GM06990 (cell line): ENCODE measurements at regions not wholly inside any gene's neighbourhood (a gene's known extent, or its start where the extent isn't known, plus 50 kb on each side); places are given as distances from the start of the nearest gene placed in this dataset.
"Not testable (repeated sequence)": the region's sequence is repeated elsewhere in the genome, so short reads cannot be mapped to it uniquely, and the experiment has no call there.

Experiments
- DNase-seq: peaks from one replicate; pipeline ENCODE4 v3.0.0-alpha.2; 2011; ENCODE audit not compliant: insufficient read length; ENCODE audit errors: extremely low read depth
- H3K27me3 ChIP-seq: replicated peaks from 2 replicates; pipeline ENCODE4 v1.6.0; 2011; ENCODE audit warnings: low read length; ENCODE audit not compliant: control insufficient read depth, insufficient read depth
- H3K36me3 ChIP-seq: 2 replicates; pipeline ENCODE4 v1.5.1; 2011; ENCODE audit warnings: low read length; ENCODE audit not compliant: control insufficient read depth, insufficient read depth
- H3K4me3 ChIP-seq: replicated peaks from 2 replicates; pipeline ENCODE4 v1.5.1; 2011; ENCODE audit warnings: low read depth, mild to moderate bottlenecking, control low read depth, low read length
- CTCF ChIP-seq: IDR thresholded peaks from 2 replicates; pipeline ENCODE4 v1.5.1; 2011; ENCODE audit warnings: low read length, control low read depth, mild to moderate bottlenecking, inconsistent platforms; ENCODE audit not compliant: insufficient read depth, poor library complexity, severe bottlenecking

- no peaks in the 10 kb centered on the region for H3K27me3 ChIP-seq
- H3K36me3 ChIP-seq, result no peaks in the 10 kb centered on the region
- TF ChIP-seq CTCF, result no peak
- no peak overlapping the region for H3K4me3 ChIP-seq
- DNase-seq, result no peak
These were observed 285.1 kb upstream of the PROX1 start for GRCh38 chr1:213702703-213703102.

GRCh38 chr1:213704941-213705340 is 282.8 kb upstream of the PROX1 start:
- Histone ChIP-seq H3K36me3 (no peaks in the 10 kb centered on the region), H3K4me3 (no peak overlapping the region), H3K27me3 (no peaks in the 10 kb centered on the region)
- no peak for TF ChIP-seq CTCF
- no peak for DNase-seq

- H3K27me3 ChIP-seq, DNase-seq: not testable (repeated sequence)
These were observed 275.8 kb upstream of the PROX1 start for GRCh38 chr1:213711833-213712490.

GRCh38 chr1:213714645-213715044 is 273.1 kb upstream of the PROX1 start:
- Histone ChIP-seq H3K36me3 (no peaks in the 10 kb centered on the region), H3K4me3 (no peak overlapping the region), H3K27me3 (no peaks in the 10 kb centered on the region; the same call in 1 of the 2 replicates)
- TF ChIP-seq CTCF, result no peak
- no peak for DNase-seq

More at GRCh38 chr1:213711833-213712490, 275.8 kb upstream of the PROX1 start:
- H3K36me3 ChIP-seq, H3K4me3 ChIP-seq: not testable (repeated sequence)

- H3K4me3 ChIP-seq, result no peak overlapping the region
- H3K36me3 ChIP-seq, result no peaks in the 10 kb centered on the region
- H3K27me3 ChIP-seq, result no peaks in the 10 kb centered on the region; the same call in 1 of the 2 replicates
- TF ChIP-seq CTCF, result no peak
- DNase-seq, result no peak
These were observed 272.6 kb upstream of the PROX1 start for GRCh38 chr1:213715182-213715581.

GRCh38 chr1:213719462-213719861 is 268.3 kb upstream of the PROX1 start:
- no peak for DNase-seq
- Histone ChIP-seq H3K4me3 (no peak overlapping the region), H3K36me3 (no peaks in the 10 kb centered on the region), H3K27me3 (no peaks in the 10 kb centered on the region; the same call in 1 of the 2 replicates)
- TF ChIP-seq CTCF, result no peak
